ENCODE measurements at regions not wholly inside any gene's neighbourhood (a gene's known extent, or its start where the extent isn't known, plus 50 kb on each side); places are given as distances from the start of the nearest gene placed in this dataset.

GRCh38 chr7:27418541-27418940, 175.9 kb downstream of the EVX1 start:
- H3K79me2 ChIP-seq (ENCODE audit: insufficient read depth, low read length): no peaks in the 10 kb centered on the region
- H3K9me3 ChIP-seq (ENCODE audit: insufficient read depth, low read depth, low read length): no peaks in the 10 kb centered on the region
- TF ChIP-seq CTCF (conservative IDR thresholded peaks at IDR 0.05; ENCODE audit: low read length) (no peak), EZH2phosphoT487 (IDR thresholded peaks at IDR 0.05; ENCODE audit: borderline replicate concordance) (no peak)
- H3K27me3 ChIP-seq (ENCODE audit: insufficient read depth, low read length, poor library complexity, severe bottlenecking): no peaks in the 10 kb centered on the region
- no peaks in the 10 kb centered on the region for H3K4me1 ChIP-seq (ENCODE audit: insufficient read depth, low read length, poor library complexity, severe bottlenecking)
- no peaks in the 10 kb centered on the region for H3F3A ChIP-seq (ENCODE audit: low read depth)
- no peaks in the 10 kb centered on the region for H3K36me3 ChIP-seq (ENCODE audit: insufficient read depth, low read length)
- H3K9me2 ChIP-seq (replicated peaks; ENCODE audit: low read depth, low read length): no peaks in the 10 kb centered on the region
- no peaks in the 10 kb centered on the region for H4K20me1 ChIP-seq (ENCODE audit: insufficient read depth, low read length, poor library complexity, severe bottlenecking)
- no peak overlapping the region for H3K9ac ChIP-seq (ENCODE audit: low read depth, low read length, poor library complexity, severe bottlenecking)
- no peak overlapping the region for H2AFZ ChIP-seq (ENCODE audit: low read length)
- H3K4me2 ChIP-seq (ENCODE audit: low read depth, low read length, poor library complexity, severe bottlenecking): no peak overlapping the region
- no peak overlapping the region for H3K4me3 ChIP-seq (ENCODE audit: low read length, poor library complexity, severe bottlenecking)

GRCh38 chr7:27419581-27420177, 177.1 kb downstream of the EVX1 start:
- H3F3A ChIP-seq (ENCODE audit: low read depth): no peaks in the 10 kb centered on the region

GRCh38 chr7:27420702-27421101, 178.1 kb downstream of the EVX1 start:
- Histone ChIP-seq H3K4me3 (ENCODE audit: low read length, poor library complexity, severe bottlenecking) (no peak overlapping the region), H3F3A (ENCODE audit: low read depth) (no peaks in the 10 kb centered on the region), H4K20me1 (ENCODE audit: insufficient read depth, low read length, poor library complexity, severe bottlenecking) (no peaks in the 10 kb centered on the region), H3K4me2 (ENCODE audit: low read depth, low read length, poor library complexity, severe bottlenecking) (no peak overlapping the region), H2AFZ (ENCODE audit: low read length) (no peak overlapping the region), H3K79me2 (ENCODE audit: insufficient read depth, low read length) (no peaks in the 10 kb centered on the region), H3K36me3 (ENCODE audit: insufficient read depth, low read length) (no peaks in the 10 kb centered on the region), H3K9me3 (ENCODE audit: insufficient read depth, low read depth, low read length) (no peaks in the 10 kb centered on the region), H3K9ac (ENCODE audit: low read depth, low read length, poor library complexity, severe bottlenecking) (no peak overlapping the region), H3K4me1 (ENCODE audit: insufficient read depth, low read length, poor library complexity, severe bottlenecking) (no peaks in the 10 kb centered on the region), H3K27me3 (ENCODE audit: insufficient read depth, low read length, poor library complexity, severe bottlenecking) (no peaks in the 10 kb centered on the region), H3K9me2 (replicated peaks; ENCODE audit: low read depth, low read length) (no peaks in the 10 kb centered on the region)
- no peak for TF ChIP-seq EZH2phosphoT487 (IDR thresholded peaks at IDR 0.05; ENCODE audit: borderline replicate concordance)
- TF ChIP-seq CTCF (conservative IDR thresholded peaks at IDR 0.05; ENCODE audit: low read length): no peak

More at GRCh38 chr7:27419581-27420177, 177.1 kb downstream of the EVX1 start:
- Histone ChIP-seq H3K4me1 (ENCODE audit: insufficient read depth, low read length, poor library complexity, severe bottlenecking) (no peaks in the 10 kb centered on the region), H3K9me2 (replicated peaks; ENCODE audit: low read depth, low read length) (no peaks in the 10 kb centered on the region), H4K20me1 (ENCODE audit: insufficient read depth, low read length, poor library complexity, severe bottlenecking) (no peaks in the 10 kb centered on the region), H2AFZ (ENCODE audit: low read length) (no peak overlapping the region), H3K9ac (ENCODE audit: low read depth, low read length, poor library complexity, severe bottlenecking) (no peak overlapping the region), H3K27me3 (ENCODE audit: insufficient read depth, low read length, poor library complexity, severe bottlenecking) (no peaks in the 10 kb centered on the region), H3K9me3 (ENCODE audit: insufficient read depth, low read depth, low read length) (no peaks in the 10 kb centered on the region), H3K36me3 (ENCODE audit: insufficient read depth, low read length) (no peaks in the 10 kb centered on the region), H3K4me3 (ENCODE audit: low read length, poor library complexity, severe bottlenecking) (no peak overlapping the region), H3K4me2 (ENCODE audit: low read depth, low read length, poor library complexity, severe bottlenecking) (no peak overlapping the region), H3K79me2 (ENCODE audit: insufficient read depth, low read length) (no peaks in the 10 kb centered on the region)
- no peak for TF ChIP-seq EZH2phosphoT487 (IDR thresholded peaks at IDR 0.05; ENCODE audit: borderline replicate concordance)
- TF ChIP-seq CTCF (conservative IDR thresholded peaks at IDR 0.05; ENCODE audit: low read length): no peak
